Spleen (tissue), 7 donors: ENCODE measurements at regions not wholly inside any gene's neighbourhood (a gene's known extent, or its start where the extent isn't known, plus 50 kb on each side); places are given as distances from the start of the nearest gene placed in this dataset.

Experiments
- POLR2A ChIP-seq, 3 donors: fragments of 450-650 bp; IDR thresholded peaks; one replicate each; pipeline ENCODE4 v1.5.1; 2017; ENCODE audit warnings: antibody characterized with exemption in 3 of 3, mild to moderate bottlenecking in 1 of 3
- TF ChIP-seq, protein P1 (sequence below), 11 experiments: fragments of 200-600 bp in 7 of 11; fragments of 450-650 bp in 4 of 11; sonication (generic) in 4 of 11; IDR thresholded peaks in 8 of 11; conservative IDR thresholded peaks in 3 of 11; 1 replicate in 7 of 11; 2 replicates in 4 of 11; pipeline versions ENCODE4 v1.4.0 to v1.8.0; 2016 to 2021; ENCODE audit warnings: antibody characterized with exemption in 11 of 11, inconsistent platforms in 4 of 11, mild to moderate bottlenecking in 1 of 11
- donor health status: DM: no; HTN: no; CAD: no; lungs with moderate emphysema.
- donor health status: DM: no; HTN: no; CAD: no.
- donor health status: DM: no; HTN: no; CAD: no.

DNA sequence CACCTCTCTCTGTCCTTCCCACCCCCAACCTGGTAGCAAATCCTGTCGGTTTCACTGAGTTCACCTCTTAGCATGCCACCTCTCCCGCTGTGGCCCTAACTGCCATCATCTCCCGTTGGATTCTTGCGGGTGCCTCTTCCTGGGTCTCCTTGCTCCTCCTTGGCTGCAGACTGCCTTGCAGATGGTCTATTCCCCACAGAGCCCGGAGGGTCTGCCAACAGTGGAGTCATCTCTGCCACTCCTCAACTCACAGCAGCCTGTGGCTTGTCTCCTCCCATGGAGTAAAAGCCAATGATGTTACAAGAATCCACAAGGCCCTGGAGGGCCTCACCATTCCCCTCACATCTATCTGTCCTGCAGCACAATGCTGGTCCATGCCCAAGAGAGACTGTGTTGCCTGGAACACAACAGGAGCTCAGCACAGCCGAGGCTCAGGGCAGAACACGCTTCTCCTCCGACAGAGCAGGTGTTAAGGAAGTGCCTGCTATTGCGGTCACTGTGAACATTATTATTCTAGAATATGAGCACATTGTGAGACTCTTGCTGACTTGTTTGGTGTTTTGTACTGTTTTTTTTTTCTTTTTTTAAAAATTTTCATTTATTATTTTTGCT, 241.8 kb upstream of the SULF2 start:
- no peak for TF ChIP-seq POLR2A (IDR thresholded peaks at IDR 0.05)
- TF ChIP-seq, protein P1, sequence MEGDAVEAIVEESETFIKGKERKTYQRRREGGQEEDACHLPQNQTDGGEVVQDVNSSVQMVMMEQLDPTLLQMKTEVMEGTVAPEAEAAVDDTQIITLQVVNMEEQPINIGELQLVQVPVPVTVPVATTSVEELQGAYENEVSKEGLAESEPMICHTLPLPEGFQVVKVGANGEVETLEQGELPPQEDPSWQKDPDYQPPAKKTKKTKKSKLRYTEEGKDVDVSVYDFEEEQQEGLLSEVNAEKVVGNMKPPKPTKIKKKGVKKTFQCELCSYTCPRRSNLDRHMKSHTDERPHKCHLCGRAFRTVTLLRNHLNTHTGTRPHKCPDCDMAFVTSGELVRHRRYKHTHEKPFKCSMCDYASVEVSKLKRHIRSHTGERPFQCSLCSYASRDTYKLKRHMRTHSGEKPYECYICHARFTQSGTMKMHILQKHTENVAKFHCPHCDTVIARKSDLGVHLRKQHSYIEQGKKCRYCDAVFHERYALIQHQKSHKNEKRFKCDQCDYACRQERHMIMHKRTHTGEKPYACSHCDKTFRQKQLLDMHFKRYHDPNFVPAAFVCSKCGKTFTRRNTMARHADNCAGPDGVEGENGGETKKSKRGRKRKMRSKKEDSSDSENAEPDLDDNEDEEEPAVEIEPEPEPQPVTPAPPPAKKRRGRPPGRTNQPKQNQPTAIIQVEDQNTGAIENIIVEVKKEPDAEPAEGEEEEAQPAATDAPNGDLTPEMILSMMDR (IDR thresholded peaks at IDR 0.05 in 8 of 11, conservative IDR thresholded peaks at IDR 0.05 in 3 of 11), result no peak
